ENCODE measurements at regions not wholly inside any gene's neighbourhood (a gene's known extent, or its start where the extent isn't known, plus 50 kb on each side); places are given as distances from the start of the nearest gene placed in this dataset.

GRCh38 chr7:10855583-10855982 lies 118.1 kb upstream of the PHF14 start:
- DNase-seq = no peak
- H3K36me3 Mint-ChIP-seq = no peaks in the 10 kb centered on the region
- no peak overlapping the region for H3K4me3 Mint-ChIP-seq
- no peak overlapping the region for H3K27ac Mint-ChIP-seq
- CTCF ChIA-PET = no interaction called here
- H3K27me3 Mint-ChIP-seq = no peaks in the 10 kb centered on the region
- no peaks in the 10 kb centered on the region for H3K9me3 Mint-ChIP-seq
- no peaks in the 10 kb centered on the region for H3K4me1 Mint-ChIP-seq

- H3K4me3 Mint-ChIP-seq = no peak overlapping the region
- DNase-seq = no peak
- H3K27ac Mint-ChIP-seq = no peak overlapping the region
- H3K4me1 Mint-ChIP-seq = no peaks in the 10 kb centered on the region
- H3K27me3 Mint-ChIP-seq = no peaks in the 10 kb centered on the region
- no peaks in the 10 kb centered on the region for H3K9me3 Mint-ChIP-seq
- H3K36me3 Mint-ChIP-seq = no peaks in the 10 kb centered on the region
- CTCF ChIA-PET = no interaction called here
Observed at GRCh38 chr7:10860516-10860915, 113.2 kb upstream of the PHF14 start.

GRCh38 chr7:10863476-10863875 lies 110.2 kb upstream of the PHF14 start:
- Mint-ChIP-seq H3K4me1 (no peaks in the 10 kb centered on the region), H3K4me3 (no peak overlapping the region), H3K27ac (no peak overlapping the region), H3K27me3 (no peaks in the 10 kb centered on the region), H3K9me3 (no peaks in the 10 kb centered on the region), H3K36me3 (no peaks in the 10 kb centered on the region)
- DNase-seq = no peak
- CTCF ChIA-PET = no interaction called here

GRCh38 chr7:10874666-10875065 lies 99.0 kb upstream of the PHF14 start:
- H3K4me3 Mint-ChIP-seq = no peak overlapping the region
- H3K27ac Mint-ChIP-seq = no peak overlapping the region
- no peaks in the 10 kb centered on the region for H3K36me3 Mint-ChIP-seq
- CTCF ChIA-PET = no interaction called here
- no peaks in the 10 kb centered on the region for H3K27me3 Mint-ChIP-seq
- no peak for DNase-seq
- no peaks in the 10 kb centered on the region for H3K4me1 Mint-ChIP-seq
- H3K9me3 Mint-ChIP-seq = no peaks in the 10 kb centered on the region

- Mint-ChIP-seq H3K9me3 (no peaks in the 10 kb centered on the region), H3K27ac (no peak overlapping the region), H3K4me3 (no peak overlapping the region), H3K27me3 (no peaks in the 10 kb centered on the region), H3K4me1 (no peaks in the 10 kb centered on the region), H3K36me3 (no peaks in the 10 kb centered on the region)
- no peak for DNase-seq
- CTCF ChIA-PET = no interaction called here
Observed at GRCh38 chr7:10875080-10875479, 98.6 kb upstream of the PHF14 start.

GRCh38 chr7:10888861-10889260 lies 84.8 kb upstream of the PHF14 start:
- Mint-ChIP-seq H3K36me3 (no peaks in the 10 kb centered on the region), H3K27ac (no peak overlapping the region), H3K27me3 (no peaks in the 10 kb centered on the region), H3K9me3 (no peaks in the 10 kb centered on the region), H3K4me3 (no peak overlapping the region), H3K4me1 (peaks cover 11% of the 10 kb centered on the region)
- DNase-seq = peak; percentile 34
- CTCF ChIA-PET = interaction anchor here (0.7 to 2.0 kb wide), 6 partner anchors 9 to 323 kb away, joined by 3 to 9 read pairs (median 4); no protein-coding TSS in a partner anchor

GRCh38 chr7:10889266-10889898 lies 84.3 kb upstream of the PHF14 start:
- Mint-ChIP-seq H3K4me3 (no peak overlapping the region), H3K9me3 (no peaks in the 10 kb centered on the region), H3K36me3 (no peaks in the 10 kb centered on the region), H3K27ac (no peak overlapping the region), H3K4me1 (peaks cover 11% of the 10 kb centered on the region), H3K27me3 (no peaks in the 10 kb centered on the region)
- DNase-seq = peak; percentile 51
- CTCF ChIA-PET = interaction anchor here (0.5 to 2.0 kb wide), 7 partner anchors 8 to 993 kb away, joined by 3 to 9 read pairs (median 3); no protein-coding TSS in a partner anchor

GRCh38 chr7:10908600-10908999 lies 65.1 kb upstream of the PHF14 start:
- CTCF ChIA-PET = no interaction called here
- Mint-ChIP-seq H3K4me3 (no peak overlapping the region), H3K27me3 (no peaks in the 10 kb centered on the region), H3K27ac (no peak overlapping the region), H3K9me3 (peaks cover 2% of the 10 kb centered on the region), H3K36me3 (no peaks in the 10 kb centered on the region), H3K4me1 (no peaks in the 10 kb centered on the region)
- no peak for DNase-seq

- Mint-ChIP-seq H3K27me3 (no peaks in the 10 kb centered on the region), H3K4me1 (no peaks in the 10 kb centered on the region), H3K9me3 (peaks cover 2% of the 10 kb centered on the region), H3K36me3 (no peaks in the 10 kb centered on the region), H3K4me3 (no peak overlapping the region), H3K27ac (no peak overlapping the region)
- CTCF ChIA-PET = no interaction called here
- DNase-seq = no peak
Observed at GRCh38 chr7:10910447-10910846, 63.2 kb upstream of the PHF14 start.

GRCh38 chr7:10912077-10912476 lies 61.6 kb upstream of the PHF14 start:
- no peaks in the 10 kb centered on the region for H3K4me1 Mint-ChIP-seq
- no peak overlapping the region for H3K4me3 Mint-ChIP-seq
- CTCF ChIA-PET = no interaction called here
- no peaks in the 10 kb centered on the region for H3K27me3 Mint-ChIP-seq
- no peaks in the 10 kb centered on the region for H3K36me3 Mint-ChIP-seq
- H3K9me3 Mint-ChIP-seq = peaks cover 2% of the 10 kb centered on the region
- H3K27ac Mint-ChIP-seq = no peak overlapping the region
- no peak for DNase-seq

- CTCF ChIA-PET = no interaction called here
- H3K27me3 Mint-ChIP-seq = no peaks in the 10 kb centered on the region
- no peak for DNase-seq
- H3K4me1 Mint-ChIP-seq = no peaks in the 10 kb centered on the region
- H3K27ac Mint-ChIP-seq = no peak overlapping the region
- H3K36me3 Mint-ChIP-seq = no peaks in the 10 kb centered on the region
- peaks cover 2% of the 10 kb centered on the region for H3K9me3 Mint-ChIP-seq
- H3K4me3 Mint-ChIP-seq = no peak overlapping the region
Observed at GRCh38 chr7:10913457-10913856, 60.2 kb upstream of the PHF14 start.

- Mint-ChIP-seq H3K36me3 (no peaks in the 10 kb centered on the region), H3K4me3 (no peak overlapping the region), H3K4me1 (no peaks in the 10 kb centered on the region), H3K27me3 (no peaks in the 10 kb centered on the region), H3K9me3 (no peaks in the 10 kb centered on the region), H3K27ac (no peak overlapping the region)
- no peak for DNase-seq
- CTCF ChIA-PET = no interaction called here
Observed at GRCh38 chr7:10918093-10918590, 55.5 kb upstream of the PHF14 start.

GRCh38 chr7:10919923-10920322 lies 53.7 kb upstream of the PHF14 start:
- no peak overlapping the region for H3K27ac Mint-ChIP-seq
- no peak overlapping the region for H3K4me3 Mint-ChIP-seq
- DNase-seq = no peak
- H3K27me3 Mint-ChIP-seq = no peaks in the 10 kb centered on the region
- H3K36me3 Mint-ChIP-seq = no peaks in the 10 kb centered on the region
- CTCF ChIA-PET = no interaction called here
- no peaks in the 10 kb centered on the region for H3K4me1 Mint-ChIP-seq
- no peaks in the 10 kb centered on the region for H3K9me3 Mint-ChIP-seq
